ENCODE measurements at regions not wholly inside any gene's neighbourhood (a gene's known extent, or its start where the extent isn't known, plus 50 kb on each side); places are given as distances from the start of the nearest gene placed in this dataset.

DNA sequence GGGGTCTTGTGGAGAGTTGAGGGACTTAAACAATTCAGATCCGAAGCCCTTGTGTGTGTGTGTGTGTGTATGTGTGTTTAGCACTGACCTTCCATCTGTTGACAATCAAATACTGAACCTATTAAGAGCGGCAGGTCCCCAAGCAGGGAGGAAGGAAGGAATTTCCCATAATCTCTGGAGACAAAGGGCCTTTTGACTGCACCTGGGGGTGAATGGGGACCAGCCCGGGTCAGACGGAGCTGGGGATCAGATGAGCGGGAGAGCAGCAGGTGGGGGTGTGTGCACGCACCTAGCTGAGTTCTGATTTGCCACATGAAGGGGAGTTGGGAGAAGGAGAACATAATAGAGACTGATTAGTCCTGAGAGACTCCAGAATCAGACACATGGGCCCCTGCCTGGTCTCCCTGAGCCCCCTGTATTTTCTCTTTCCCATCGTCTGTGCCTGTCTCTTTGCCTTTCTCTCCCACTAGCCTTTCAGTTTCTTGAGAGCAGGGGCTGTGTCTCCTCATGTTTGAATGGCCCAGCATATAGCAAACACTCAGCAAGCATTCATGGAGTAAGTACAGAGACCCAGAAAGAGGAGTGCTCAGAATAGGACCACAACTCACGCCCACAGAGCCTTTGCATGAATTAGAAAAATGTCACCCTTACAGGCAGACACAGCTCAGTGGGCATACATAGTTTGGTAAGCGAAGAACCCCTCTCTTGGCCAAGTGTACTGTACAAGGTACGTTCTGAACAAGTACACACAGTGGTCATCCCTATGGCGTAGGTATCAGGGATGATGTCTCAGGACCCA lies 288.3 kb upstream of the HABP2 start:
- Histone ChIP-seq H3K4me1 (peaks cover 0 to 10% (median 0%) of the 10 kb centered on the region in 4 donors), H3K36me3 (no peaks in the 10 kb centered on the region)
- TF ChIP-seq EP300 (IDR thresholded peaks at IDR 0.05) = no peak
- TF ChIP-seq, protein P1, sequence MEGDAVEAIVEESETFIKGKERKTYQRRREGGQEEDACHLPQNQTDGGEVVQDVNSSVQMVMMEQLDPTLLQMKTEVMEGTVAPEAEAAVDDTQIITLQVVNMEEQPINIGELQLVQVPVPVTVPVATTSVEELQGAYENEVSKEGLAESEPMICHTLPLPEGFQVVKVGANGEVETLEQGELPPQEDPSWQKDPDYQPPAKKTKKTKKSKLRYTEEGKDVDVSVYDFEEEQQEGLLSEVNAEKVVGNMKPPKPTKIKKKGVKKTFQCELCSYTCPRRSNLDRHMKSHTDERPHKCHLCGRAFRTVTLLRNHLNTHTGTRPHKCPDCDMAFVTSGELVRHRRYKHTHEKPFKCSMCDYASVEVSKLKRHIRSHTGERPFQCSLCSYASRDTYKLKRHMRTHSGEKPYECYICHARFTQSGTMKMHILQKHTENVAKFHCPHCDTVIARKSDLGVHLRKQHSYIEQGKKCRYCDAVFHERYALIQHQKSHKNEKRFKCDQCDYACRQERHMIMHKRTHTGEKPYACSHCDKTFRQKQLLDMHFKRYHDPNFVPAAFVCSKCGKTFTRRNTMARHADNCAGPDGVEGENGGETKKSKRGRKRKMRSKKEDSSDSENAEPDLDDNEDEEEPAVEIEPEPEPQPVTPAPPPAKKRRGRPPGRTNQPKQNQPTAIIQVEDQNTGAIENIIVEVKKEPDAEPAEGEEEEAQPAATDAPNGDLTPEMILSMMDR (IDR thresholded peaks at IDR 0.05) = no peak
- no peak for TF ChIP-seq POLR2A (IDR thresholded peaks at IDR 0.05)

DNA sequence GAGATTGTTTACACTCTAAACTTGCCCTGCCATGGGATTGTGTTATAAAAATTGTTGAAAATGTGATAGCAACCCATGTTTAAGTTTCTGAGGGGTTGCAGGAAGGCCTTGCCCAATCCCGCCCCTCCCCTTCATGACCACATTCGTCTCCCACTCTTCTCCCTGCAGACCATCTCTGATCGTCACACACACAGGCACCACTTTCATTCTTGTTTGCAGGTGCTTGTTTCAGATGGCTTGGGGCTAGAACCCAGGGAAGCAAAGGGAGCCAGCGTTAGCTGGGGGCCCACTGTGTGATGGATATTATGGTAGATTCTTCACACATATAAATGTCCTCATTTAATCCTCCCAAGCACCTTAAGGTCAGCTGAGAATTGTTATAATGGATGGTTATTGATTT lies 286.7 kb upstream of the HABP2 start:
- 83 to 93% methylated on average over 4 of the region's 4 CpGs for WGBS, 2 donors
- Histone ChIP-seq H3K9me3 (no peaks in the 10 kb centered on the region), H3K36me3 (no peaks in the 10 kb centered on the region), H3K4me3 (no peak overlapping the region), H3K27ac (no peak overlapping the region), H3K4me1 (peaks cover 0 to 10% (median 0%) of the 10 kb centered on the region in 4 donors), H3K27me3 (no peaks in the 10 kb centered on the region)
- DNase-seq (ENCODE audit: low spot score in 2 of 2) = no peak
- TF ChIP-seq EP300 (IDR thresholded peaks at IDR 0.05) (no peak), POLR2A (IDR thresholded peaks at IDR 0.05) (no peak)
- TF ChIP-seq, protein P1 (IDR thresholded peaks at IDR 0.05) = no peak

More for the DNA sequence above, 288.3 kb upstream of the HABP2 start:
- Histone ChIP-seq H3K27me3 (peaks cover 0 to 5% of the 10 kb centered on the region in 2 donors), H3K27ac (no peak overlapping the region), H3K9me3 (no peaks in the 10 kb centered on the region), H3K4me3 (no peak overlapping the region)
- DNase-seq (ENCODE audit: low spot score in 2 of 2) = no peak
- WGBS, 2 donors = 73 to 75% methylated on average over 11 of the region's 11 CpGs

DNA sequence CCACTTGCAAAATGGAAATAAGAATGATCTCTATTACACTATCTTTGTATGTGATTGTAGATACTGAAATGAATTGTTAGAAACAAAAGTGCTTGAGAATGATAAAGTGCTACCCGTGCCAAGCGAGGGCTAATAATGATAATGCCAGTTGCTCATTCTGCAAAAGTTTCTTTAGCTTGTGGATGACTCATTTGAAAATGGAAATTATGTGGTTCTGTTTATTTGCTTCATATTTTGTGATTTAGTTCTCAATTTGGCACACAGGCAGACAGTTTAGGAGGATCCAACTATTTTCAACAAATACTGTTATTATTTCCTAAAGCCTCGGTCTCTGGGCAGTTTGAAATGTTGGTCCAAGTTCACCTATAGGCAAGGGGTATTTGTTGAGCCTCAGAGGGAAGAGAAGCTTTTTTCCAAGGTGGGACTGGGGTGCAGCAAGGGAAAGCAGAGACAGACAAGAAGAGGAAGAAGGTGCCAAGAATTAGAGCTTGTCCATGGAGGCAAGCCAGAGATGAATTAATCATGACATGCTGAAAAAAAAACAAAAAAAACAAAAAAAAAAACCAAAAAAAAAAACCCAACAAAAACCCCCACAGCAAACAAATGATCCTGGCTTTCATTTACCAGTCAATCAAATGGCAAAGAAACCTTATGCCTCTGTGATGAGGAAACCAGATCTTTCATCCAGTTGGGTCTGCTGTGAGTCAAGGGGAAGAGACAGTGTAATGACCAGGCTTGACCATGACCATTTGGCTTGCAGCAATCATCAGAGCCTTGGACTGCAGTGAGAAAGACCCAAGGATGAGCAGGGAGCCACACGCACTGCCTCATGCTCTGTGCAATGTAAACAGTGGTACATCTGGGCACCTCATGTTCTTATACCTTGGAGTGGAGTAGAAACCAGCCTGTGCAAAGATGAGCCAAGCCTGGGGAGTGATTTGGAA lies 285.0 kb upstream of the HABP2 start:
- H3K4me3 ChIP-seq = no peak overlapping the region
- no peak for DNase-seq (ENCODE audit: low spot score in 2 of 2)
- WGBS, 2 donors = 43 to 53% methylated on average over 4 of the region's 4 CpGs
- TF ChIP-seq, protein P1 (IDR thresholded peaks at IDR 0.05) = no peak
- TF ChIP-seq POLR2A (IDR thresholded peaks at IDR 0.05) = no peak
- no peak for TF ChIP-seq EP300 (IDR thresholded peaks at IDR 0.05)
- H3K4me1 ChIP-seq = peaks cover 0 to 16% (median 4%) of the 10 kb centered on the region in 4 donors
- no peaks in the 10 kb centered on the region for H3K36me3 ChIP-seq
- no peaks in the 10 kb centered on the region for H3K9me3 ChIP-seq
- no peaks in the 10 kb centered on the region for H3K27me3 ChIP-seq
- no peak overlapping the region for H3K27ac ChIP-seq

DNA sequence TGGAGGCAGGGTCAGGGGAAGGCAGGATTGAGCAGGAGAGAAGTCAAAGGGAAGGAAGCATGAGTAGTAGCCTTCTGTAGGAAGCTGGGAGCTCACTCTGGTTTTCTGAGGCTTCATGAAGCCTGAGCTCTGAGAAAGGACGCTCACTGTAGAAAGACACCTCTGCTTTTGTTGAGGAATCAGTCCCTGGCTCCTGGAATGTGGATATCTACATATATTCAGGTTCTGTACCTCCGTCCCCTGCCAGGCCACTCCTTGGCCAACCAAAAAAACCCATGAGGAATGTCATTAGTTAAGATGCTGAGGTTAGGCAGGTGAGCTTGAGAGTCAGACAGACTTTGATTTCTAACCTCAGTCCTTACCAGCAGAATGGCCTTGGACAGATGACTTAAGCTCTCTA lies 283.5 kb upstream of the HABP2 start:
- Histone ChIP-seq H3K4me1 (peaks cover 0 to 30% (median 12%) of the 10 kb centered on the region in 4 donors), H3K36me3 (no peaks in the 10 kb centered on the region), H3K27me3 (no peaks in the 10 kb centered on the region), H3K4me3 (no peak overlapping the region), H3K27ac (no peak overlapping the region), H3K9me3 (no peaks in the 10 kb centered on the region)
- DNase-seq (ENCODE audit: low spot score in 2 of 2) = no peak
- TF ChIP-seq, protein P1 (IDR thresholded peaks at IDR 0.05) = no peak
- TF ChIP-seq EP300 (IDR thresholded peaks at IDR 0.05) (no peak), POLR2A (IDR thresholded peaks at IDR 0.05) (no peak)
- 93 to 97% methylated on average over 2 of the region's 2 CpGs for WGBS, 2 donors

All from tibial nerve (tissue), 4 donors.